HEK293T (cell line): ENCODE measurements at regions not wholly inside any gene's neighbourhood (a gene's known extent, or its start where the extent isn't known, plus 50 kb on each side); places are given as distances from the start of the nearest gene placed in this dataset.

Source experiments
- BHLHE40 ChIP-seq: fragments of 450-650 bp; IDR thresholded peaks from 2 replicates; pipeline ENCODE4 v1.6.1; 2016; ENCODE audit warnings: mild to moderate bottlenecking, moderate library complexity, borderline replicate concordance
- CTBP1 ChIP-seq: fragments of 450-650 bp; IDR thresholded peaks from 2 replicates; pipeline ENCODE4 v1.6.1; 2016; ENCODE audit warnings: borderline replicate concordance
- ELF4 ChIP-seq: fragments of 450-650 bp; IDR thresholded peaks from 2 replicates; pipeline ENCODE4 v1.6.1; 2017; ENCODE audit warnings: antibody characterized with exemption
- FOXA1 ChIP-seq: fragments of 450-650 bp; IDR thresholded peaks from 2 replicates; pipeline ENCODE4 v1.6.1; 2016; ENCODE audit warnings: mild to moderate bottlenecking
- FOXK2 ChIP-seq: fragments of 450-650 bp; IDR thresholded peaks from 2 replicates; pipeline ENCODE4 v1.6.1; 2016; ENCODE audit warnings: mild to moderate bottlenecking
- FOXM1 ChIP-seq: fragments of 450-650 bp; IDR thresholded peaks from 2 replicates; pipeline ENCODE4 v1.6.1; 2017; ENCODE audit warnings: mild to moderate bottlenecking, borderline replicate concordance
- L3MBTL2 ChIP-seq: fragments of 450-650 bp; conservative IDR thresholded peaks from 2 replicates; pipeline ENCODE4 v1.6.1; 2016; ENCODE audit warnings: mild to moderate bottlenecking
- LEF1 ChIP-seq: fragments of 450-650 bp; IDR thresholded peaks from 2 replicates; pipeline ENCODE4 v1.6.1; 2017; ENCODE audit warnings: mild to moderate bottlenecking, borderline replicate concordance
- PKNOX1 ChIP-seq: fragments of 450-650 bp; IDR thresholded peaks from 2 replicates; pipeline ENCODE4 v1.6.1; 2016
- SP1 ChIP-seq: fragments of 450-650 bp; IDR thresholded peaks from 2 replicates; pipeline ENCODE4 v1.6.1; 2017
- SUZ12 ChIP-seq: fragments of 450-650 bp; IDR thresholded peaks from 2 replicates; pipeline ENCODE4 v1.6.1; 2016; ENCODE audit warnings: mild to moderate bottlenecking
- TARDBP ChIP-seq: fragments of 450-650 bp; IDR thresholded peaks from 2 replicates; pipeline ENCODE4 v1.6.1; 2016
- ZNF384 ChIP-seq: fragments of 450-650 bp; IDR thresholded peaks from 2 replicates; pipeline ENCODE4 v1.6.1; 2016

- TF ChIP-seq BHLHE40 (no peak), SUZ12 (no peak), L3MBTL2 (no peak), SP1 (no peak), ZNF384 (no peak), PKNOX1 (no peak), FOXK2 (no peak), CTBP1 (no peak), TARDBP (no peak), ELF4 (no peak), FOXA1 (no peak), LEF1 (no peak), FOXM1 (no peak)
These were observed 666.6 kb upstream of the UBE2E2 start for GRCh38 chr3:22536541-22536940.
